ENCODE measurements at regions not wholly inside any gene's neighbourhood (a gene's known extent, or its start where the extent isn't known, plus 50 kb on each side); places are given as distances from the start of the nearest gene placed in this dataset.

DNA sequence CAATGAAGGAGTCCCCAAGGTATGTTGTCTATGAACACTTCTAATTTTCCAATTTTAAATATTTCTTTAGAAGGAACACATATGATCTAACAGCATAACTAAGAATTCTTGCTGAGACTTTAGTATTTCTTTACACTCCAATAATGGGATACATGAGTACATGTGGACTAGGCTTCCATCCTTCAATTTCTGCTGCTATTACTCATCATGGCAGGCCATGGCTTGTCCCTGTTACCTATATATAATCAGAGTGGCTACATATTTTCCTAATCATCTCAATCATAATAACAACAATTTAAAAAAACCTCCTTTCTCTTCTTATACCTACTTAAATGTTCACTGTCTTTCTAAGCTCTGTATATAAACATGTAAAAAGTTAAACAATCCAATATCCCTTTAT, 60.3 kb upstream of the TAC1 start:
- TF ChIP-seq, protein P1, sequence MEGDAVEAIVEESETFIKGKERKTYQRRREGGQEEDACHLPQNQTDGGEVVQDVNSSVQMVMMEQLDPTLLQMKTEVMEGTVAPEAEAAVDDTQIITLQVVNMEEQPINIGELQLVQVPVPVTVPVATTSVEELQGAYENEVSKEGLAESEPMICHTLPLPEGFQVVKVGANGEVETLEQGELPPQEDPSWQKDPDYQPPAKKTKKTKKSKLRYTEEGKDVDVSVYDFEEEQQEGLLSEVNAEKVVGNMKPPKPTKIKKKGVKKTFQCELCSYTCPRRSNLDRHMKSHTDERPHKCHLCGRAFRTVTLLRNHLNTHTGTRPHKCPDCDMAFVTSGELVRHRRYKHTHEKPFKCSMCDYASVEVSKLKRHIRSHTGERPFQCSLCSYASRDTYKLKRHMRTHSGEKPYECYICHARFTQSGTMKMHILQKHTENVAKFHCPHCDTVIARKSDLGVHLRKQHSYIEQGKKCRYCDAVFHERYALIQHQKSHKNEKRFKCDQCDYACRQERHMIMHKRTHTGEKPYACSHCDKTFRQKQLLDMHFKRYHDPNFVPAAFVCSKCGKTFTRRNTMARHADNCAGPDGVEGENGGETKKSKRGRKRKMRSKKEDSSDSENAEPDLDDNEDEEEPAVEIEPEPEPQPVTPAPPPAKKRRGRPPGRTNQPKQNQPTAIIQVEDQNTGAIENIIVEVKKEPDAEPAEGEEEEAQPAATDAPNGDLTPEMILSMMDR (IDR thresholded peaks at IDR 0.05; ENCODE audit: poor library complexity), result no peak
- TF ChIP-seq EZH2 (IDR thresholded peaks at IDR 0.05; ENCODE audit: borderline replicate concordance) (no peak), EZH2phosphoT487 (IDR thresholded peaks at IDR 0.05; ENCODE audit: low read depth, severe bottlenecking, unreplicated experiment) (no peak)

All from hepatocyte (in vitro differentiated cells).